ENCODE measurements at regions not wholly inside any gene's neighbourhood (a gene's known extent, or its start where the extent isn't known, plus 50 kb on each side); places are given as distances from the start of the nearest gene placed in this dataset.

GRCh38 chr20:55038684-55039083, 563.3 kb downstream of the DOK5 start:
- H3K27ac ChIP-seq: no peak overlapping the region
- TF ChIP-seq CTCF (conservative IDR thresholded peaks at IDR 0.05): no peak

- H3K27ac ChIP-seq: no peak overlapping the region
- no peak for TF ChIP-seq CTCF (conservative IDR thresholded peaks at IDR 0.05)
Observed at GRCh38 chr20:55031971-55032370, 556.6 kb downstream of the DOK5 start.

- no peak for TF ChIP-seq CTCF (conservative IDR thresholded peaks at IDR 0.05)
- no peak overlapping the region for H3K27ac ChIP-seq
Observed at GRCh38 chr20:55014766-55015165, 539.4 kb downstream of the DOK5 start.

- H3K27ac ChIP-seq: no peak overlapping the region
- TF ChIP-seq CTCF (conservative IDR thresholded peaks at IDR 0.05): no peak
Observed at GRCh38 chr20:55010761-55011160, 535.4 kb downstream of the DOK5 start.

GRCh38 chr20:55009066-55009465, 533.7 kb downstream of the DOK5 start:
- no peak overlapping the region for H3K27ac ChIP-seq
- no peak for TF ChIP-seq CTCF (conservative IDR thresholded peaks at IDR 0.05)

GRCh38 chr20:55004044-55004443, 528.7 kb downstream of the DOK5 start:
- TF ChIP-seq CTCF (conservative IDR thresholded peaks at IDR 0.05): peak; percentile 68
- peak overlapping the region; percentile 38 for H3K27ac ChIP-seq

GRCh38 chr20:54995553-54995952, 520.2 kb downstream of the DOK5 start:
- 0 out of 2 replicates have a peak overlapping the region, but pooled peaks have one; percentile 5 for H3K27ac ChIP-seq
- TF ChIP-seq CTCF (conservative IDR thresholded peaks at IDR 0.05): no peak

- H3K27ac ChIP-seq: 0 out of 2 replicates have a peak overlapping the region, but pooled peaks have one; percentile 5
- TF ChIP-seq CTCF (conservative IDR thresholded peaks at IDR 0.05): no peak
Observed at GRCh38 chr20:54995011-54995410, 519.6 kb downstream of the DOK5 start.
